Brain microvascular endothelial cell (primary cell): ENCODE measurements at regions not wholly inside any gene's neighbourhood (a gene's known extent, or its start where the extent isn't known, plus 50 kb on each side); places are given as distances from the start of the nearest gene placed in this dataset.

Source experiments
- DNase-seq: peaks from one replicate; pipeline ENCODE4 v3.0.0-alpha.2; 2020
- H3K27ac ChIP-seq: fragments of 250-450 bp; sonication (Bioruptor Pico); 2 replicates; pipeline ENCODE4 v1.5.1; 2020; ENCODE audit warnings: mild to moderate bottlenecking, moderate library complexity
- H3K27me3 ChIP-seq: fragments of 250-450 bp; sonication (Bioruptor Pico); replicated peaks from 2 replicates; pipeline ENCODE4 v1.5.1; 2020; ENCODE audit warnings: mild to moderate bottlenecking
- H3K36me3 ChIP-seq: fragments of 250-450 bp; sonication (Bioruptor Pico); replicated peaks from 2 replicates; pipeline ENCODE4 v1.5.1; 2020; ENCODE audit warnings: mild to moderate bottlenecking
- H3K4me3 ChIP-seq: 2 replicates; pipeline ENCODE4 v1.5.1; 2011; ENCODE audit warnings: low read depth, mild to moderate bottlenecking, control low read depth, low read length, moderate library complexity
- in situ Hi-C: cut with HindIII; loops from 2 replicates; pipeline ENCODE4 v1.10.0; 2017; ENCODE audit warnings: low sequenced_read_pairs, low pct_ligation_motif_present
- TF ChIP-seq, protein P1 (sequence below): IDR thresholded peaks from 2 replicates; pipeline ENCODE4 v1.5.1; 2011; ENCODE audit warnings: low read depth, mild to moderate bottlenecking, moderate library complexity, low read length, control low read depth, inconsistent platforms; ENCODE audit errors: missing control alignments

DNA sequence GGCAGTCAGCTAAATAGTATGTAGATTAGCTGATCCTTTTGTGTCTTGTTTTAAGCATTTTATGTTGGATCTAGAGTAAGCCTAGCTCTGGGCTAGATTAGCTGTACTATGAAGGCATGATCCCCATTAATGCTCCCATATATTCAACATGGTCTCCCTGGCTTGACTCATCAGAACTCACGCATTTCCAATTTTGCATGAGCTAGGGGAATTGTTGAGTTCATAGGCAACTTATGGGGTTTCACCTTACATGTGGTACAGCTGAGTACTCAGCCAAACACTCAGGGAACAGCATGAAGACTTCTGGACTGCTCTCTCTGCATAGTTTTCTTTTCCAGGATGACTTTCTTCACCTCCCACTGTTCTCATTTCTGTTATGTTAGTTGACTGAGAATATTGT, 248.2 kb downstream of the TMX3 start:
- Histone ChIP-seq H3K4me3 (no peak overlapping the region), H3K27me3 (no peaks in the 10 kb centered on the region), H3K27ac (no peak overlapping the region), H3K36me3 (no peaks in the 10 kb centered on the region)
- no peak for DNase-seq
- in situ Hi-C loops = no loop called here
- TF ChIP-seq, protein P1, sequence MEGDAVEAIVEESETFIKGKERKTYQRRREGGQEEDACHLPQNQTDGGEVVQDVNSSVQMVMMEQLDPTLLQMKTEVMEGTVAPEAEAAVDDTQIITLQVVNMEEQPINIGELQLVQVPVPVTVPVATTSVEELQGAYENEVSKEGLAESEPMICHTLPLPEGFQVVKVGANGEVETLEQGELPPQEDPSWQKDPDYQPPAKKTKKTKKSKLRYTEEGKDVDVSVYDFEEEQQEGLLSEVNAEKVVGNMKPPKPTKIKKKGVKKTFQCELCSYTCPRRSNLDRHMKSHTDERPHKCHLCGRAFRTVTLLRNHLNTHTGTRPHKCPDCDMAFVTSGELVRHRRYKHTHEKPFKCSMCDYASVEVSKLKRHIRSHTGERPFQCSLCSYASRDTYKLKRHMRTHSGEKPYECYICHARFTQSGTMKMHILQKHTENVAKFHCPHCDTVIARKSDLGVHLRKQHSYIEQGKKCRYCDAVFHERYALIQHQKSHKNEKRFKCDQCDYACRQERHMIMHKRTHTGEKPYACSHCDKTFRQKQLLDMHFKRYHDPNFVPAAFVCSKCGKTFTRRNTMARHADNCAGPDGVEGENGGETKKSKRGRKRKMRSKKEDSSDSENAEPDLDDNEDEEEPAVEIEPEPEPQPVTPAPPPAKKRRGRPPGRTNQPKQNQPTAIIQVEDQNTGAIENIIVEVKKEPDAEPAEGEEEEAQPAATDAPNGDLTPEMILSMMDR = no peak

DNA sequence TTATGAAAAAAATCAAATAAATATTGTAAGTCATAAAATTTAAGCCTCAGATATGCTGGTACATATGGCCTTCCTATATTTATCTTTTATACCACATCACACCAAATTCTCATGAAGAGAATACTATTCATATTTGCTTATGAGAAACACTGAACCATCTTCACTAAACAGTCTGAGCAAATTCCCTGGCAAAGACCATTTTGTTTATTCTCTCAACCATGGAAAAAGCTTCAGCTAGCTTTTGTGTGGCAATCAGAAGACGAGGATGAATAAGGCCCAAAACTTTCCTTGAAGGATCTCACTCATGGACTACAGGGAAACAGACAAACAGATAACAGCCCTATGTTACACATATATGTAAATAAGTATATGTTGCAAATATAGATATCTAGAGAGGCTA, 252.1 kb downstream of the TMX3 start:
- TF ChIP-seq, protein P1 = no peak
- no peaks in the 10 kb centered on the region for H3K36me3 ChIP-seq
- in situ Hi-C loops = no loop called here
- DNase-seq = no peak
- H3K27me3 ChIP-seq = no peaks in the 10 kb centered on the region
- no peak overlapping the region for H3K27ac ChIP-seq
- H3K4me3 ChIP-seq = no peak overlapping the region

DNA sequence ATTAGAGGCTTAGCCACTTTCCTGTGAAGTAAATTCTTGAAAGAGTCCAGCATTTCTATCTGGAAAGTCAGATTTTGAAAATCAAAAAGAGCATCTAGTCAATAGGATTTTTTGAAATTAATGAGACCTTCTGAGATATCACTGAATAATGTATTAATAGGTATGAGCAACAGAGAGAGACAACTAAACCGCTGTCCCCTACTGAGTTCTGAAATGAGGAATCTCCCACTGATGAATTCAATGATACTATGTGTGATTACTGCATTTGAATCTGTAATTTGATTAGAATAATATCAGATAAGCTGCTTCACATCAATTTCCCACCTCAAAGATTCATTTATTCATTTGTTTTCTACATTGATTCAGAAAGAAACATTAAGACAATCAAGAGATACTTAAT, 252.8 kb downstream of the TMX3 start:
- Histone ChIP-seq H3K36me3 (no peaks in the 10 kb centered on the region), H3K4me3 (no peak overlapping the region), H3K27me3 (no peaks in the 10 kb centered on the region), H3K27ac (no peak overlapping the region)
- in situ Hi-C loops = no loop called here
- TF ChIP-seq, protein P1 = no peak
- DNase-seq = no peak

DNA sequence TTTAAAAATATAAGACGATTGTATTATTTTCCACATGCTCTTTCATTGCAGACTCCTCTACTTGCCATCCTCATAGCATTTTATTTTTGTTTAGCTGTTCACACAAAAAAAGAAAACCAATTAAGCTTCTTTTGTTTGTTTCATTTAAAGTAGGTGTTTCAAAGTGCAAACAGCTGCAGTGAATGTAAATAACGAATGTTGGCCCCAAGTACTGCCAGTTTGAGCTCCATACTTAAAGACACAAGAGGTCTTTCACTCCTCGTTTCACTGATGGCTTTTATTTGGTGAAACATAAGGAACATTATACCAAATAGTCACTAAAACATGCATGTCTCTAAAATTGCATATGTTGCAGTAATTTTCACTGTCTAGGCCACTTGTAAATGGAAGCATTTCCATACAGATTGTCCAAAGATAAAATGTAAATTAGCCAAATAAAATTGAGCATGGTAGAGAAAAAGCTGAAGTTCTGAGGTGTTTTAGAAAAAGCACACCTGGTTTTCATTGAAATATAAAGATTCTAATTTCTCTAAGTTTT, 253.4 kb downstream of the TMX3 start:
- DNase-seq = no peak
- no peaks in the 10 kb centered on the region for H3K27me3 ChIP-seq
- no peak overlapping the region for H3K4me3 ChIP-seq
- TF ChIP-seq, protein P1 = no peak
- in situ Hi-C loops = no loop called here
- no peaks in the 10 kb centered on the region for H3K36me3 ChIP-seq
- no peak overlapping the region for H3K27ac ChIP-seq

DNA sequence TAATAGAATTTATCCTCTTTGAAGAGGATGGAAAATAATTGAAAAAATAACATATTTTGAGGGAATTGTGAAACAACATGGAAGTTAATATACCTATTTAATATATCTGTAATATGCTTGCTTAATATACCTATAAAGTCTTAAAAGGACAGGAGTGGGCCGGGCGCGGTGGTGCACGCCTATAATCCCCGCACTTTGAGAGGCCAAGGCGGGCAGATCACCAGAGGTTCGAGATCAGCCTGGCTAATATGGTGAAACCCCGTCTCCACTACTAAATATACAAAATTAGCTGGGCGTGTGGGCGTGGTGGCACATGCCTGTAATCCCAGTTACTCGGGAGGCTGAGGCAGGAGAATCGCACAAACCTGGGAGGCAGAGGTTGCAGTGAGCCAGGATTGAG, 254.9 kb downstream of the TMX3 start:
- no peak for DNase-seq
- no peak overlapping the region for H3K27ac ChIP-seq
- no peaks in the 10 kb centered on the region for H3K36me3 ChIP-seq
- no peak overlapping the region for H3K4me3 ChIP-seq
- no peaks in the 10 kb centered on the region for H3K27me3 ChIP-seq
- in situ Hi-C loops = no loop called here
- TF ChIP-seq, protein P1 = no peak

DNA sequence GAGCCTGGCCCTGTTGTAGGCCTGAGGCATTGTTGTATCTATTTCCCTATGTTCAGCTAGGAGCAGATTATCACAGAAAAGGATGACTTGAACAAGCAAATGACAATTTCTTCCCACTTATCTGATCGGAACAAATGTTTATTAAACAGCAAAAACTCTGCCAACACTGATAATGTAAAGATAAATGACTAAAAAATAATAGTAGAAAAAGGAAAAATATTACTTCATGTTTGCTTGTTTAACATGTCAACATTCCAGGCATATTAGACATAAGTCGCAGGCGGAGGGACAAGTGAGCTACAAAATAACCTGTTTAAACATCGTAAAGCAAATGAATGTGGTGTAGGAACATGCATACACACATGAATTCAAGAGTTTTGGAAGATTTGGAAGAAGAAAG, 257.9 kb downstream of the TMX3 start:
- Histone ChIP-seq H3K4me3 (no peak overlapping the region), H3K27ac (peak overlapping the region; percentile 18), H3K36me3 (no peaks in the 10 kb centered on the region), H3K27me3 (no peaks in the 10 kb centered on the region)
- in situ Hi-C loops = no loop called here
- peak; percentile 19 for DNase-seq
- TF ChIP-seq, protein P1 = no peak
